ENCODE measurements at regions not wholly inside any gene's neighbourhood (a gene's known extent, or its start where the extent isn't known, plus 50 kb on each side); places are given as distances from the start of the nearest gene placed in this dataset.

DNA sequence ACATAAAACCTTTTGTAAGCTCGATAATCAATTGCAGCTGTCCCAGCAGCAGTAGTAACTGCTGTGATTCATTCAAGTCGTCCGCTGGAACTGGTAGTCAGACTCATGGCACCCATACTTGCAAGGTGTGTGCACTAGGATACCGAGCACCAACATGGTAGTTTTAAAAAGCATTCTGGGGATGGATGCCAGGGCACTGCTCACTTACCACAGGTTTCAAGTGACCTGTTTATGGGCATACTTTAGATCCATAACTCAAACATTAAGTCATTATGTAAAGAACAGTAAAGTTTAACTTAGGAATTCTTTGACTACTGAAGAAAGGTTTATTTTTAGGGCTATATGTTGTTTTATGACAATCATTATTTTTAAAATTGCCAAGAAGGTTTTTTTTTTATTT is 2277.6 kb downstream of the MAT2B start:
- no peak for TF ChIP-seq JUNB (IDR thresholded peaks at IDR 0.05)
- TF ChIP-seq, protein P1, sequence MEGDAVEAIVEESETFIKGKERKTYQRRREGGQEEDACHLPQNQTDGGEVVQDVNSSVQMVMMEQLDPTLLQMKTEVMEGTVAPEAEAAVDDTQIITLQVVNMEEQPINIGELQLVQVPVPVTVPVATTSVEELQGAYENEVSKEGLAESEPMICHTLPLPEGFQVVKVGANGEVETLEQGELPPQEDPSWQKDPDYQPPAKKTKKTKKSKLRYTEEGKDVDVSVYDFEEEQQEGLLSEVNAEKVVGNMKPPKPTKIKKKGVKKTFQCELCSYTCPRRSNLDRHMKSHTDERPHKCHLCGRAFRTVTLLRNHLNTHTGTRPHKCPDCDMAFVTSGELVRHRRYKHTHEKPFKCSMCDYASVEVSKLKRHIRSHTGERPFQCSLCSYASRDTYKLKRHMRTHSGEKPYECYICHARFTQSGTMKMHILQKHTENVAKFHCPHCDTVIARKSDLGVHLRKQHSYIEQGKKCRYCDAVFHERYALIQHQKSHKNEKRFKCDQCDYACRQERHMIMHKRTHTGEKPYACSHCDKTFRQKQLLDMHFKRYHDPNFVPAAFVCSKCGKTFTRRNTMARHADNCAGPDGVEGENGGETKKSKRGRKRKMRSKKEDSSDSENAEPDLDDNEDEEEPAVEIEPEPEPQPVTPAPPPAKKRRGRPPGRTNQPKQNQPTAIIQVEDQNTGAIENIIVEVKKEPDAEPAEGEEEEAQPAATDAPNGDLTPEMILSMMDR (IDR thresholded peaks at IDR 0.05 in 2 of 3, conservative IDR thresholded peaks at IDR 0.05 in 1 of 3; ENCODE audit: control insufficient read depth in 2 of 3, extremely low read depth in 1 of 3, insufficient read depth in 1 of 3, low read depth in 3 of 3, low read length in 3 of 3) = no peak
- no peak for TF ChIP-seq CHD2 (IDR thresholded peaks at IDR 0.05; ENCODE audit: borderline replicate concordance, low read depth, low read length)
- TF ChIP-seq SMAD1 (IDR thresholded peaks at IDR 0.05; ENCODE audit: low read depth, partially characterized antibody) = no peak
- TF ChIP-seq CREB1 (IDR thresholded peaks at IDR 0.05; ENCODE audit: low read depth) = no peak
- TF ChIP-seq SMARCA5 (IDR thresholded peaks at IDR 0.05) = no peak
- no peak for TF ChIP-seq RAD21 (IDR thresholded peaks at IDR 0.05; ENCODE audit: insufficient read depth, low read depth, low read length)
- no peak for TF ChIP-seq NFYB (IDR thresholded peaks at IDR 0.05; ENCODE audit: insufficient read depth, low read depth, low read length)
- no peak for TF ChIP-seq SMC3 (IDR thresholded peaks at IDR 0.05; ENCODE audit: borderline replicate concordance, low read length)
- TF ChIP-seq SMAD5 (IDR thresholded peaks at IDR 0.05; ENCODE audit: low read depth) = no peak
- no peak for TF ChIP-seq CEBPB (IDR thresholded peaks at IDR 0.05; ENCODE audit: borderline replicate concordance in 1 of 2, low read depth in 2 of 2, low read length in 2 of 2)
- no peak for TF ChIP-seq YY1 (IDR thresholded peaks at IDR 0.05; ENCODE audit: low read depth, low read length)
- TF ChIP-seq TARDBP (IDR thresholded peaks at IDR 0.05; ENCODE audit: borderline replicate concordance) = no peak

Data from GM12878 (cell line).